ENCODE measurements at regions not wholly inside any gene's neighbourhood (a gene's known extent, or its start where the extent isn't known, plus 50 kb on each side); places are given as distances from the start of the nearest gene placed in this dataset.

GRCh38 chr7:106177300-106177690 lies 65.2 kb upstream of the SYPL1 start:
- TF ChIP-seq TAF7 (optimal IDR thresholded peaks at IDR 0.05; ENCODE audit: borderline replicate concordance, low read depth, low read length) (no peak), CTCF (IDR thresholded peaks at IDR 0.05; ENCODE audit: control extremely low read depth in 1 of 3, insufficient read depth in 1 of 3, low read depth in 1 of 3, low read length in 3 of 3) (no peak), E2F6 (IDR thresholded peaks at IDR 0.05) (no peak), ATF2 (IDR thresholded peaks at IDR 0.05; ENCODE audit: low read length) (no peak)

All from H1 (cell line).